MCF 10A (cell line): ENCODE measurements at regions not wholly inside any gene's neighbourhood (a gene's known extent, or its start where the extent isn't known, plus 50 kb on each side); places are given as distances from the start of the nearest gene placed in this dataset.

ENCODE experiments used
- BruUV-seq: library from RNA; stranded (reverse); fragments of 400-500 nt; replicated peaks from 2 replicates; lab custom pipeline; 2021; lab: Mats Ljungman, UMichigan
- CTCF ChIA-PET: fragments of 300-600 bp; sonication (Branson Sonifier 250); formaldehyde crosslinking; extraction: SDS; loops from one replicate; lab custom pipeline; 2021; ENCODE audit warnings: antibody characterized with exemption, inconsistent platforms; lab: Yijun Ruan, JAX
- POLR2A ChIA-PET: fragments of 300-600, 350-650 bp; sonication (Branson Sonifier 250); formaldehyde crosslinking; extraction: SDS; loops from one replicate; lab custom pipeline; 2020; ENCODE audit warnings: antibody characterized with exemption, inconsistent platforms; lab: Yijun Ruan, JAX
- DNase-seq: peaks from one replicate; pipeline ENCODE4 v3.0.0-alpha.2; 2018; ENCODE audit not compliant: unreplicated experiment
- H3K27ac Mint-ChIP-seq: one replicate; pipeline ENCODE4 v1.8.0; 2022; ENCODE audit warnings: mild to moderate bottlenecking, low read depth, mixed read lengths; ENCODE audit not compliant: unreplicated experiment
- H3K27me3 Mint-ChIP-seq: one replicate; pipeline ENCODE4 v1.8.0; 2022; ENCODE audit warnings: mixed read lengths; ENCODE audit not compliant: insufficient read depth, unreplicated experiment
- H3K36me3 Mint-ChIP-seq: one replicate; pipeline ENCODE4 v1.8.0; 2022; ENCODE audit warnings: mild to moderate bottlenecking, moderate library complexity, mixed read lengths; ENCODE audit not compliant: insufficient read depth, unreplicated experiment
- H3K4me1 Mint-ChIP-seq: one replicate; pipeline ENCODE4 v1.8.0; 2022; ENCODE audit warnings: mixed read lengths; ENCODE audit not compliant: insufficient read depth, unreplicated experiment
- H3K4me3 Mint-ChIP-seq: one replicate; pipeline ENCODE4 v1.8.0; 2022; ENCODE audit warnings: mild to moderate bottlenecking, moderate library complexity, mixed read lengths; ENCODE audit not compliant: unreplicated experiment
- H3K9me3 Mint-ChIP-seq: one replicate; pipeline ENCODE4 v1.8.0; 2022; ENCODE audit warnings: mixed read lengths; ENCODE audit not compliant: unreplicated experiment
- intact Hi-C: fragments of 100-400 bp; cut with micrococcal nuclease; formaldehyde crosslinking; loops from 2 replicates; pipeline ENCODE4 v1.14.1; 2022
- TF ChIP-seq, protein P1 (sequence below): fragments of 200-600 bp; IDR thresholded peaks from one replicate; pipeline ENCODE4 v1.8.0; 2022; ENCODE audit warnings: antibody characterized with exemption, mild to moderate bottlenecking; ENCODE audit not compliant: unreplicated experiment

- Mint-ChIP-seq H3K36me3 (no peaks in the 10 kb centered on the region), H3K4me1 (peaks cover 5% of the 10 kb centered on the region), H3K27ac (no peak overlapping the region), H3K4me3 (no peak overlapping the region), H3K9me3 (no peaks in the 10 kb centered on the region), H3K27me3 (peaks cover 26% of the 10 kb centered on the region)
- ChIA-PET POLR2A (no interaction called here), CTCF (interaction anchor here (0.6 kb wide), 1 partner anchor 29 kb away, joined by 3 read pairs; no protein-coding TSS in a partner anchor)
- no peak for DNase-seq
- TF ChIP-seq, protein P1, sequence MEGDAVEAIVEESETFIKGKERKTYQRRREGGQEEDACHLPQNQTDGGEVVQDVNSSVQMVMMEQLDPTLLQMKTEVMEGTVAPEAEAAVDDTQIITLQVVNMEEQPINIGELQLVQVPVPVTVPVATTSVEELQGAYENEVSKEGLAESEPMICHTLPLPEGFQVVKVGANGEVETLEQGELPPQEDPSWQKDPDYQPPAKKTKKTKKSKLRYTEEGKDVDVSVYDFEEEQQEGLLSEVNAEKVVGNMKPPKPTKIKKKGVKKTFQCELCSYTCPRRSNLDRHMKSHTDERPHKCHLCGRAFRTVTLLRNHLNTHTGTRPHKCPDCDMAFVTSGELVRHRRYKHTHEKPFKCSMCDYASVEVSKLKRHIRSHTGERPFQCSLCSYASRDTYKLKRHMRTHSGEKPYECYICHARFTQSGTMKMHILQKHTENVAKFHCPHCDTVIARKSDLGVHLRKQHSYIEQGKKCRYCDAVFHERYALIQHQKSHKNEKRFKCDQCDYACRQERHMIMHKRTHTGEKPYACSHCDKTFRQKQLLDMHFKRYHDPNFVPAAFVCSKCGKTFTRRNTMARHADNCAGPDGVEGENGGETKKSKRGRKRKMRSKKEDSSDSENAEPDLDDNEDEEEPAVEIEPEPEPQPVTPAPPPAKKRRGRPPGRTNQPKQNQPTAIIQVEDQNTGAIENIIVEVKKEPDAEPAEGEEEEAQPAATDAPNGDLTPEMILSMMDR: no peak
- intact Hi-C loops: no loop called here
- no TSS peak for BruUV-seq
Measured at GRCh38 chr5:66459728-66460127, 136.5 kb upstream of the MAST4 start.

DNA sequence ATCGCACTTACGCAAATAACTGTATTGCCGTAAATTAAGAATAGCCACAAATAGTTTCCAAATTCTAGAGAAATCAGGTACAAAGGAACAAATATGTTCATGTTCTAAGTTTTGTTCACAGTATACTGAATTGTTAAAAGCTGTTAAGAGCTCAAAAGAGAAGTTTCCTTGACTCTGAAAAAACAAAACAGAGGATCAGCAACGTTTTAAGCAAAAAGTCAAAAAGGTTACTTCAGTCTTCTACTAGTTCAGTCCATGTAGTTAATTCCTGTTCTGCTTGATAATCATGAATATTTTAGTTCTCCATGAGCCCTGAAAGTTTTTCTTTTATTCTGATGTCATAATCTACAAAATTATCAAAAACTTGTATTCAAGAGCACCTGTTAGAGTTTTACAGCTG lies 128.6 kb upstream of the MAST4 start:
- BruUV-seq: no TSS peak
- H3K36me3 Mint-ChIP-seq: no peaks in the 10 kb centered on the region
- H3K4me3 Mint-ChIP-seq: no peak overlapping the region
- intact Hi-C loops: no loop called here
- TF ChIP-seq, protein P1: no peak
- no peak overlapping the region for H3K27ac Mint-ChIP-seq
- H3K27me3 Mint-ChIP-seq: peaks cover 10% of the 10 kb centered on the region
- no peaks in the 10 kb centered on the region for H3K4me1 Mint-ChIP-seq
- no peaks in the 10 kb centered on the region for H3K9me3 Mint-ChIP-seq
- CTCF ChIA-PET: interaction anchor here (0.6 kb wide), 1 partner anchor 85 kb away, joined by 3 read pairs; no protein-coding TSS in a partner anchor
- DNase-seq: no peak
- POLR2A ChIA-PET: no interaction called here

GRCh38 chr5:66469684-66470083 lies 126.5 kb upstream of the MAST4 start:
- Mint-ChIP-seq H3K36me3 (no peaks in the 10 kb centered on the region), H3K4me1 (no peaks in the 10 kb centered on the region), H3K9me3 (no peaks in the 10 kb centered on the region), H3K27me3 (no peaks in the 10 kb centered on the region), H3K27ac (no peak overlapping the region), H3K4me3 (no peak overlapping the region)
- BruUV-seq: no TSS peak
- no peak for DNase-seq
- TF ChIP-seq, protein P1: no peak
- CTCF ChIA-PET: interaction anchor here (0.6 to 0.7 kb wide), 2 partner anchors 82 to 160 kb away, joined by 3 read pairs; no protein-coding TSS in a partner anchor
- intact Hi-C loops: no loop called here
- POLR2A ChIA-PET: no interaction called here

- TF ChIP-seq, protein P1: no peak
- BruUV-seq: no TSS peak
- H3K27me3 Mint-ChIP-seq: no peaks in the 10 kb centered on the region
Measured at GRCh38 chr5:66472010-66472409, 124.2 kb upstream of the MAST4 start.

More at GRCh38 chr5:66472010-66472409, 124.2 kb upstream of the MAST4 start:
- ChIA-PET CTCF (interaction anchor here (1.5 kb wide), 1 partner anchor 166 kb away, joined by 5 read pairs; no protein-coding TSS in a partner anchor), POLR2A (no interaction called here)
- intact Hi-C loops: no loop called here
- no peak for DNase-seq
- no peaks in the 10 kb centered on the region for H3K9me3 Mint-ChIP-seq
- H3K4me3 Mint-ChIP-seq: no peak overlapping the region
- no peaks in the 10 kb centered on the region for H3K36me3 Mint-ChIP-seq
- no peaks in the 10 kb centered on the region for H3K4me1 Mint-ChIP-seq
- H3K27ac Mint-ChIP-seq: no peak overlapping the region
